OCI-LY1 (cell line): ENCODE measurements at regions not wholly inside any gene's neighbourhood (a gene's known extent, or its start where the extent isn't known, plus 50 kb on each side); places are given as distances from the start of the nearest gene placed in this dataset.

ENCODE experiments used
- H2AFZ ChIP-seq: fragments of 200-600 bp; sonication (generic), shearing (Covaris generic); 2 replicates; pipeline ENCODE4 v1.6.0; 2014; ENCODE audit warnings: antibody characterized with exemption, mild to moderate bottlenecking, low read length
- H3F3A ChIP-seq: fragments of 200-600 bp; sonication (generic), shearing (Covaris generic); 2 replicates; pipeline ENCODE4 v1.6.0; 2014; ENCODE audit warnings: mild to moderate bottlenecking, antibody characterized with exemption, low read length, moderate library complexity; ENCODE audit not compliant: insufficient read depth
- H3K27ac ChIP-seq: fragments of 200-600 bp; sonication (generic); 2 replicates; pipeline ENCODE4 v1.5.1; 2014; ENCODE audit warnings: low read length, mixed run types, mild to moderate bottlenecking, low read depth; ENCODE audit not compliant: poor library complexity, severe bottlenecking
- H3K27me3 ChIP-seq: fragments of 200-600 bp; sonication (generic); 2 replicates; pipeline ENCODE4 v1.6.0; 2014; ENCODE audit warnings: antibody characterized with exemption, mild to moderate bottlenecking, low read length, moderate library complexity; ENCODE audit not compliant: insufficient read depth
- H3K36me3 ChIP-seq: fragments of 200-600 bp; sonication (generic); 2 replicates; pipeline ENCODE4 v1.6.1; 2014; ENCODE audit warnings: mild to moderate bottlenecking, antibody characterized with exemption, low read length, moderate library complexity, mixed read lengths; ENCODE audit not compliant: insufficient read depth
- H3K4me1 ChIP-seq: fragments of 200-600 bp; sonication (generic); 2 replicates; pipeline ENCODE4 v1.5.1; 2014; ENCODE audit warnings: mild to moderate bottlenecking, low read length, moderate library complexity; ENCODE audit not compliant: insufficient read depth, severe bottlenecking
- H3K4me2 ChIP-seq: fragments of 200-600 bp; sonication (generic), shearing (Covaris generic); 2 replicates; pipeline ENCODE4 v1.6.1; 2014; ENCODE audit warnings: low read length
- H3K4me3 ChIP-seq: fragments of 200-600 bp; sonication (generic); 2 replicates; pipeline ENCODE4 v1.5.1; 2014; ENCODE audit warnings: low read length, low read depth, mild to moderate bottlenecking, mixed read lengths; ENCODE audit not compliant: poor library complexity, severe bottlenecking
- H3K79me2 ChIP-seq: fragments of 200-600 bp; shearing (Covaris generic); 2 replicates; pipeline ENCODE4 v1.6.1; 2016; ENCODE audit warnings: mixed run types, low read length, mixed read lengths; ENCODE audit not compliant: insufficient read depth
- H3K9ac ChIP-seq: fragments of 200-600 bp; sonication (generic), shearing (Covaris generic); 2 replicates; pipeline ENCODE4 v1.6.1; 2014; ENCODE audit warnings: mild to moderate bottlenecking, low read length, mixed read lengths
- H3K9me2 ChIP-seq: fragments of 200-600 bp; sonication (generic), shearing (Covaris generic); 2 replicates; pipeline ENCODE4 v1.6.1; 2014; ENCODE audit warnings: low read depth, mild to moderate bottlenecking, low read length, mixed read lengths
- H3K9me3 ChIP-seq: fragments of 200-600 bp; shearing (Covaris generic); 2 replicates; pipeline ENCODE4 v1.6.1; 2014; ENCODE audit warnings: low read length, mixed read lengths
- H4K20me1 ChIP-seq: fragments of 200-600 bp; sonication (generic), shearing (Covaris generic); 2 replicates; pipeline ENCODE4 v1.6.0; 2016; ENCODE audit warnings: mild to moderate bottlenecking, low read length; ENCODE audit not compliant: insufficient read depth
- EZH2 ChIP-seq: fragments of 200-600 bp; sonication (generic), shearing (Covaris generic); IDR thresholded peaks from 2 replicates; pipeline ENCODE4 v1.8.0; 2017; ENCODE audit warnings: borderline replicate concordance, mixed run types, mild to moderate bottlenecking, antibody characterized with exemption, low read length, moderate library complexity, mixed read lengths
- TF ChIP-seq, protein P1 (sequence below): fragments of 200-600 bp; sonication (generic), shearing (Covaris generic); IDR thresholded peaks from 2 replicates; pipeline ENCODE4 v1.5.1; 2017; ENCODE audit warnings: mild to moderate bottlenecking, antibody characterized with exemption, low read length, moderate library complexity, mixed read lengths

- Histone ChIP-seq H3K9me2 (no peaks in the 10 kb centered on the region), H3K4me1 (no peaks in the 10 kb centered on the region), H3K9ac (no peak overlapping the region), H3K9me3 (no peaks in the 10 kb centered on the region), H3K4me2 (no peak overlapping the region), H4K20me1 (no peaks in the 10 kb centered on the region), H2AFZ (no peak overlapping the region), H3K27ac (no peak overlapping the region), H3F3A (no peaks in the 10 kb centered on the region), H3K4me3 (no peak overlapping the region), H3K27me3 (no peaks in the 10 kb centered on the region), H3K79me2 (no peaks in the 10 kb centered on the region), H3K36me3 (no peaks in the 10 kb centered on the region)
- TF ChIP-seq, protein P1, sequence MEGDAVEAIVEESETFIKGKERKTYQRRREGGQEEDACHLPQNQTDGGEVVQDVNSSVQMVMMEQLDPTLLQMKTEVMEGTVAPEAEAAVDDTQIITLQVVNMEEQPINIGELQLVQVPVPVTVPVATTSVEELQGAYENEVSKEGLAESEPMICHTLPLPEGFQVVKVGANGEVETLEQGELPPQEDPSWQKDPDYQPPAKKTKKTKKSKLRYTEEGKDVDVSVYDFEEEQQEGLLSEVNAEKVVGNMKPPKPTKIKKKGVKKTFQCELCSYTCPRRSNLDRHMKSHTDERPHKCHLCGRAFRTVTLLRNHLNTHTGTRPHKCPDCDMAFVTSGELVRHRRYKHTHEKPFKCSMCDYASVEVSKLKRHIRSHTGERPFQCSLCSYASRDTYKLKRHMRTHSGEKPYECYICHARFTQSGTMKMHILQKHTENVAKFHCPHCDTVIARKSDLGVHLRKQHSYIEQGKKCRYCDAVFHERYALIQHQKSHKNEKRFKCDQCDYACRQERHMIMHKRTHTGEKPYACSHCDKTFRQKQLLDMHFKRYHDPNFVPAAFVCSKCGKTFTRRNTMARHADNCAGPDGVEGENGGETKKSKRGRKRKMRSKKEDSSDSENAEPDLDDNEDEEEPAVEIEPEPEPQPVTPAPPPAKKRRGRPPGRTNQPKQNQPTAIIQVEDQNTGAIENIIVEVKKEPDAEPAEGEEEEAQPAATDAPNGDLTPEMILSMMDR, result no peak
Observed at GRCh38 chr18:78603102-78603983, 376.3 kb upstream of the SALL3 start.

GRCh38 chr18:78605255-78605654 lies 374.4 kb upstream of the SALL3 start:
- Histone ChIP-seq H3K36me3 (no peaks in the 10 kb centered on the region), H3K79me2 (no peaks in the 10 kb centered on the region), H3K9me3 (no peaks in the 10 kb centered on the region), H3K9ac (no peak overlapping the region), H3K9me2 (no peaks in the 10 kb centered on the region), H3K4me1 (no peaks in the 10 kb centered on the region), H3K4me3 (no peak overlapping the region), H3K27ac (no peak overlapping the region), H3F3A (no peaks in the 10 kb centered on the region), H3K4me2 (no peak overlapping the region), H4K20me1 (no peaks in the 10 kb centered on the region), H2AFZ (no peak overlapping the region), H3K27me3 (no peaks in the 10 kb centered on the region)
- TF ChIP-seq, protein P1, result no peak
- no peak for TF ChIP-seq EZH2

- H3K9ac ChIP-seq, result no peak overlapping the region
- TF ChIP-seq, protein P1, result no peak
- no peak for TF ChIP-seq EZH2
Observed at GRCh38 chr18:78607221-78607620, 372.4 kb upstream of the SALL3 start.

More at GRCh38 chr18:78607221-78607620, 372.4 kb upstream of the SALL3 start:
- Histone ChIP-seq H2AFZ (no peak overlapping the region), H3K9me2 (no peaks in the 10 kb centered on the region), H3K27me3 (no peaks in the 10 kb centered on the region), H3K4me3 (no peak overlapping the region), H3K79me2 (no peaks in the 10 kb centered on the region), H3K9me3 (no peaks in the 10 kb centered on the region), H4K20me1 (no peaks in the 10 kb centered on the region), H3K4me2 (no peak overlapping the region), H3K27ac (no peak overlapping the region), H3F3A (no peaks in the 10 kb centered on the region), H3K36me3 (no peaks in the 10 kb centered on the region), H3K4me1 (no peaks in the 10 kb centered on the region)
